ENCODE measurements at regions not wholly inside any gene's neighbourhood (a gene's known extent, or its start where the extent isn't known, plus 50 kb on each side); places are given as distances from the start of the nearest gene placed in this dataset.

DNA sequence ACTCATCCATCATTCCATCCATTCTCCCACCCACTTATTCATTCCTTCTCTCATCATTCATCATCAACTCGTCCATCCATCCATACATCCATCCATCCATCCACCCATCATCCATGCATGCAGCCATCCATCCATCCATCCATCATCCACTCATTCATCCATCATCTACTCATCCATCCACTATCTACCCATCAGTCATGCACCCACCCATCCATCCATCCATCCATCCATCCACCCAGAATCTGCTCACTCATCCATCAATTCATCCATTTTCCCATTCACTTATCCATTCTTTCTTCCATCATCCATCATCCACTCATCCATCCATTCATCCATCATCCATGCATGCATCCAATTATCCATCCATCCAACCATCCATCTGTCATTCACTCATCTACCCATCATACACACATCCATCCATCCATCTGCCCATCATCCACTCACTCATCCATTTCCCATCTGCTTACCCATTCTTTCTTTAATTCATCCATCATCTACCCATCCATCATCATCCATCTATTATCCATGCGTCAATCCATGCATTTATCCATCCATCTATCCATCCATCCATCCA, 107.1 kb upstream of the WSCD2 start:
- TF ChIP-seq, protein P1, sequence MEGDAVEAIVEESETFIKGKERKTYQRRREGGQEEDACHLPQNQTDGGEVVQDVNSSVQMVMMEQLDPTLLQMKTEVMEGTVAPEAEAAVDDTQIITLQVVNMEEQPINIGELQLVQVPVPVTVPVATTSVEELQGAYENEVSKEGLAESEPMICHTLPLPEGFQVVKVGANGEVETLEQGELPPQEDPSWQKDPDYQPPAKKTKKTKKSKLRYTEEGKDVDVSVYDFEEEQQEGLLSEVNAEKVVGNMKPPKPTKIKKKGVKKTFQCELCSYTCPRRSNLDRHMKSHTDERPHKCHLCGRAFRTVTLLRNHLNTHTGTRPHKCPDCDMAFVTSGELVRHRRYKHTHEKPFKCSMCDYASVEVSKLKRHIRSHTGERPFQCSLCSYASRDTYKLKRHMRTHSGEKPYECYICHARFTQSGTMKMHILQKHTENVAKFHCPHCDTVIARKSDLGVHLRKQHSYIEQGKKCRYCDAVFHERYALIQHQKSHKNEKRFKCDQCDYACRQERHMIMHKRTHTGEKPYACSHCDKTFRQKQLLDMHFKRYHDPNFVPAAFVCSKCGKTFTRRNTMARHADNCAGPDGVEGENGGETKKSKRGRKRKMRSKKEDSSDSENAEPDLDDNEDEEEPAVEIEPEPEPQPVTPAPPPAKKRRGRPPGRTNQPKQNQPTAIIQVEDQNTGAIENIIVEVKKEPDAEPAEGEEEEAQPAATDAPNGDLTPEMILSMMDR (IDR thresholded peaks at IDR 0.05; ENCODE audit: low read depth, low read length, missing control alignments), result no peak
- no peak overlapping the region for H3K27ac ChIP-seq
- H3K4me3 ChIP-seq (ENCODE audit: low read depth, low read length), result no peak overlapping the region
- in situ Hi-C loops (cut with HindIII; ENCODE audit: low pct_ligation_motif_present, low sequenced_read_pairs), result no loop called here
- H3K36me3 ChIP-seq (replicated peaks), result no peaks in the 10 kb centered on the region
- DNase-seq, result no peak
- no peaks in the 10 kb centered on the region for H3K27me3 ChIP-seq (replicated peaks)

DNA sequence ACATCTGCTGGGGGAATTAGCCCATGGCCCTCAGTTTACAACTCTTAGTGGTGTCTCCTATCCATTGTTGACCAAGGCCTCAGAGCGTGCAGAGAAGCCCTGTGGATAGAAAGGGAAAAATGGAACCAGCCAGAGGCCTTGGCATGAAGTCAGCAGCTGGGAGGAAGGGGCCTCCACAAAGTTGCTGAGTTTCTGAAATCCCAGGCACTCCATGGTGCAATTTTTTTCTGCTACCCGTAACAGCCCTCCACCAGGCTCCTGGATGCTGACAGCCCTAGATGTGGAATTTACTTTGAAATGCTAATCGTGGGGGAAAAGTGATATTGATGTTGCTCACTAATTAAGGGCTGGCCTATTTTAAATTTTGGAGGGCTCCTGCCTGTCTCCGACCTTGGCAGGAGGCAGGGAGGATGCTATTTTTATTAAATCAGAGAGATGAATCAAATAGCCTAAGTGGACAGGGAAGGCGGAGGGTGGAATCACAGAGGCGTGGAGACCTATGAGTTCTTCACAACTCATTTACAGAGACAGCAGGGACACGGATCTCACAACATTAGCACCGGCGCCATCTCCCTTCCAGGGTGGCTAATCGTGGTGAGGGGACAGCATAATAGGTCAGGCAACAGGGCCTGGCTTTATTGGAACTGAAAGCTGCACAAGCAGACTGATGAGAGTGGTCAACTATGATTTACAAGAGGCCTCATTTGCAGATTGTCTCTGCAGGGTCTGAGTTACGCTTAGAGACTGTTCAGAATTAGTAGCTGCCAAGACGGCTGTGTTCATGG, 99.8 kb upstream of the WSCD2 start:
- no peak for DNase-seq
- no peak overlapping the region for H3K4me3 ChIP-seq (ENCODE audit: low read depth, low read length)
- no peak overlapping the region for H3K27ac ChIP-seq
- H3K27me3 ChIP-seq (replicated peaks), result no peaks in the 10 kb centered on the region
- TF ChIP-seq, protein P1 (IDR thresholded peaks at IDR 0.05; ENCODE audit: low read depth, low read length, missing control alignments), result no peak
- in situ Hi-C loops (cut with HindIII; ENCODE audit: low pct_ligation_motif_present, low sequenced_read_pairs), result no loop called here
- H3K36me3 ChIP-seq (replicated peaks), result no peaks in the 10 kb centered on the region

DNA sequence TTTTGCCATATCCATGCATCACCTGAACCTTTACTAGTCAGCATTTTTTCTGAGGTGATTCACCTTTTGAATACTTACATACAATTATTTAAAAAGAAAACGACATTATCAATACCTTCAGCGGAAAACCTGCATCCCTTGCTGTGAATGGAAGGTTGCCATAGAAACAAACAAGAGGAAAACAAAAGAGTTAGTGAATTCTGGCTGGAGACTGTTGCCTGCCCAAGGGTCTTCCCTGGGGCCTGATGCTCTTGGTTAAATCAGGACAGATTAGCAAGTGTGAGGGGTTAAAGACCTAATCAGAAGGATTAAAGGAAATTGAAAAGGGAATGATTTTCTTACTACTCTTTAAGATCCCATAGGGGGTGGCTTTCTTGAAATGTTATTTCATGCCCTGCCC, 96.0 kb upstream of the WSCD2 start:
- Histone ChIP-seq H3K27ac (no peak overlapping the region), H3K36me3 (replicated peaks) (no peaks in the 10 kb centered on the region), H3K4me3 (ENCODE audit: low read depth, low read length) (no peak overlapping the region), H3K27me3 (replicated peaks) (no peaks in the 10 kb centered on the region)
- no peak for DNase-seq
- in situ Hi-C loops (cut with HindIII; ENCODE audit: low pct_ligation_motif_present, low sequenced_read_pairs), result no loop called here
- TF ChIP-seq, protein P1 (IDR thresholded peaks at IDR 0.05; ENCODE audit: low read depth, low read length, missing control alignments), result no peak

DNA sequence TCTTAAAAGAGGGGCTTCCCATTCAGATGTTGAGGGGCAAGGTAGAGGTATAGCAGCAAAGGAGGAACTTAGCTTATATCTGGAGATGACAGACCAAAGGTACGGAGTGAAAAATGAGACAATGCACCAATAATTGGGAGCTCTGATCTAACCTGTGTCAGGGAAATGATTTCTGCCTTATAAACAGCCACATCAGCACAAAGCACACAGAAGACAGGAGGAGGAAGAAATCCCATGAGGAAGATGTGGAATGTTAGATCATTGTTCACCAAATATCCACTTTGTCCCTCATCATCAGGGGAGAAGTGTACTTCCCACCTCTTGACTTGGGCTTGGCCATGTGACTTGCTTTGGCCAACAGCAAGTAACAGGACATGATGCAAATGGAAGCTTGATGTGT, 93.7 kb upstream of the WSCD2 start:
- no peak for DNase-seq
- TF ChIP-seq, protein P1 (IDR thresholded peaks at IDR 0.05; ENCODE audit: low read depth, low read length, missing control alignments), result no peak
- no peaks in the 10 kb centered on the region for H3K27me3 ChIP-seq (replicated peaks)
- no peak overlapping the region for H3K4me3 ChIP-seq (ENCODE audit: low read depth, low read length)
- in situ Hi-C loops (cut with HindIII; ENCODE audit: low pct_ligation_motif_present, low sequenced_read_pairs), result no loop called here
- H3K36me3 ChIP-seq (replicated peaks), result no peaks in the 10 kb centered on the region
- H3K27ac ChIP-seq, result no peak overlapping the region

DNA sequence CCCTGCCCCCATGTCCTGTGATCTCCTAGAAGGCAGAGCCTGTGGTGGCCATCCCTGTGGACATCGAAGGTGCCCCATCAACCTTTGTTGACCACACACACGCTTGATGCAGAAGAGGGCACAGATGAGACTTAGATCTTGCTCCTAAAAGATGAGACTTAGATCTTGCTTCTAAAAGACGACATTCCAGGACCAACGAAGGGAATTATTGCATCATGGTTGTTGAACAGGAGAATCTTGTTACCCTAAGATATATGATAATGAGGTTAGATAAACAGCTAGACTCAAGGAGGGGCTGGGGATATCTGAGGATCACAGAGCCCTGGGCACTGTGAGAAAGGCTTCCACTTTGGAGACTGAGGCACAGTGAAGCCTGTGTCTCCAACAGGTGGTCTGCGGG, 91.1 kb upstream of the WSCD2 start:
- Histone ChIP-seq H3K27ac (no peak overlapping the region), H3K4me3 (ENCODE audit: low read depth, low read length) (no peak overlapping the region), H3K27me3 (replicated peaks) (no peaks in the 10 kb centered on the region), H3K36me3 (replicated peaks) (no peaks in the 10 kb centered on the region)
- no peak for DNase-seq
- TF ChIP-seq, protein P1 (IDR thresholded peaks at IDR 0.05; ENCODE audit: low read depth, low read length, missing control alignments), result no peak
- in situ Hi-C loops (cut with HindIII; ENCODE audit: low pct_ligation_motif_present, low sequenced_read_pairs), result no loop called here

All from brain microvascular endothelial cell (primary cell).